ENCODE measurements at regions not wholly inside any gene's neighbourhood (a gene's known extent, or its start where the extent isn't known, plus 50 kb on each side); places are given as distances from the start of the nearest gene placed in this dataset.

- no peak overlapping the region for H3K4me3 ChIP-seq (ENCODE audit: low read depth, low read length)
- no peak for TF ChIP-seq CTCF (conservative IDR thresholded peaks at IDR 0.05; ENCODE audit: low read depth, low read length)
- no peak for DNase-seq (ENCODE audit: low read depth)
Observed at GRCh38 chr20:40196846-40197436, 492.1 kb downstream of the MAFB start.

DNA sequence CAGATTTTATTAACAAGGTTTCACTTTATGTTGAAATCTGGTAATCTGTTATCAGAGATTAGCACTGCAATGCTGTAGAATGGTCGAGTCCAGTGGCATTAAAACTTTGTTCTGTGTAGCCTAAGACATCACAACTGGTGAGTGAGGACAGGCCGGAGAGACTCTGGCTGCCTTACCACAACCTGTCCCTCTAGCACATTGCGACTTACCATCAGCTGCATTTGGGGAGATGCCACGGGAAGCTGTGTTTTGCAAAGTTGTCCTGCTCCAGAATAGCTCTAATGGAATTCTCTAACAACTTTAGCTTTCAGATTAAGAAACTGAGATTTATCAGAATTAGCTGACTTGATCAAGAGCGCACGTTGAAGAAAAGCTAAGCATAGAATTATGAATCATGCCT lies 493.3 kb downstream of the MAFB start:
- TF ChIP-seq CTCF (conservative IDR thresholded peaks at IDR 0.05; ENCODE audit: low read depth, low read length), result no peak
- no peak for DNase-seq (ENCODE audit: low read depth)
- H3K4me3 ChIP-seq (ENCODE audit: low read depth, low read length), result no peak overlapping the region

GRCh38 chr20:40192529-40192928 lies 496.5 kb downstream of the MAFB start:
- H3K4me3 ChIP-seq (ENCODE audit: low read depth, low read length), result no peak overlapping the region
- no peak for DNase-seq (ENCODE audit: low read depth)
- TF ChIP-seq CTCF (conservative IDR thresholded peaks at IDR 0.05; ENCODE audit: low read depth, low read length), result no peak

DNA sequence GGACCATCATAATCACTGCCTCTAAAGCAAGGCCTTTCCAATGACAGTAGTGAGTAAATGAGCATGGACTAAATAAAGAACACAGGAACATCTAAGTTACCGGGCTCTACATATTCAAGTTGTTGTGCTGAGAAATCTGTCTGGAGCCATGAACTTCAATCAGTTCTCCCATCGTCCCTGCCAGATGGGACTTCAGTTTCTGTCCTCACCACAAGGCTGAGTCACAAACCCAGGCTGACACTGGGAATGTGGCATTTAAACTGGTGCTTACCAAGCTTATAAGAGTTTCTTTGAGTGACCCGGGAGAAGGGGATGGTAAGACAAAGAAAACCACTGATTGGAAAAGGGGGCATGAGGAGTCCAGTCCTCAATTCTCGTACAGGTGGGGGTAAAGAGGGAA lies 497.0 kb downstream of the MAFB start:
- H3K4me3 ChIP-seq (ENCODE audit: low read depth, low read length), result no peak overlapping the region
- DNase-seq (ENCODE audit: low read depth), result no peak
- no peak for TF ChIP-seq CTCF (conservative IDR thresholded peaks at IDR 0.05; ENCODE audit: low read depth, low read length)

GRCh38 chr20:40191573-40191972 lies 497.5 kb downstream of the MAFB start:
- no peak overlapping the region for H3K4me3 ChIP-seq (ENCODE audit: low read depth, low read length)
- TF ChIP-seq CTCF (conservative IDR thresholded peaks at IDR 0.05; ENCODE audit: low read depth, low read length), result no peak
- DNase-seq (ENCODE audit: low read depth), result no peak

DNA sequence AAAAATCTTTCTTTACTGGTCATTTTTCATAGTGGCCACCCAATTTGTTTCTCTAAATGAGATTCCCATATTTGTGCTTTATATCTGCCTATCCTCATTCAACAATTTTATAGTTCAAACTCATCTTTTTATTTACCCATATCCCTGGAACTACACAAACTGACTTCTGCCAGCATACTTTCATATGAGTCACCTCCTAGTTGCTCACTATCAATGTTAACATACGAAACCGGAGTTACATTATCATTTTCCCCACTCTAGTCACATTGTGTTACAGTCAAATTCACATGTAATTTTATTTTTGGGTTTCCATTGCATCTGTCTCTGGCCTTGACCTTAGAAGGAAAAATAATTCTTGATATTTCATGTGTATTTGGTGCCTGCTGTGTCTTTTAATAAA lies 499.4 kb downstream of the MAFB start:
- TF ChIP-seq CTCF (conservative IDR thresholded peaks at IDR 0.05; ENCODE audit: low read depth, low read length), result no peak
- no peak overlapping the region for H3K4me3 ChIP-seq (ENCODE audit: low read depth, low read length)
- no peak for DNase-seq (ENCODE audit: low read depth)

GRCh38 chr20:40188319-40188718 lies 500.7 kb downstream of the MAFB start:
- no peak for DNase-seq (ENCODE audit: low read depth)
- no peak for TF ChIP-seq CTCF (conservative IDR thresholded peaks at IDR 0.05; ENCODE audit: low read depth, low read length)
- no peak overlapping the region for H3K4me3 ChIP-seq (ENCODE audit: low read depth, low read length)

Data from epithelial cell of proximal tubule (primary cell).